Endothelial cell of umbilical vein (primary cell): ENCODE measurements at regions not wholly inside any gene's neighbourhood (a gene's known extent, or its start where the extent isn't known, plus 50 kb on each side); places are given as distances from the start of the nearest gene placed in this dataset.

Experiments used
- BruUV-seq: library from RNA; stranded (reverse); fragments of 400-500 nt; replicated peaks from 2 replicates; lab custom pipeline; 2021; lab: Mats Ljungman, UMichigan
- CTCF ChIA-PET: fragments of 300-600, 350-600 bp; sonication (Branson Sonifier 250); formaldehyde crosslinking; loops from one replicate; lab custom pipeline; 2021; ENCODE audit warnings: antibody characterized with exemption, inconsistent platforms; lab: Charles Lee
- POLR2A ChIA-PET: fragments of 300-600, 350-600 bp; sonication (Branson Sonifier 250); formaldehyde crosslinking; loops from one replicate; lab custom pipeline; 2021; ENCODE audit warnings: antibody characterized with exemption, inconsistent platforms; lab: Charles Lee
- DNase-seq: peaks from one replicate; pipeline ENCODE4 v3.0.0-alpha.2; 2011; ENCODE audit warnings: low read depth, low spot score
- FAIRE-seq: peaks from 2 replicates; lab custom pipeline; 2011; peaks lifted over from hg19 to GRCh38; lab: Jason Lieb, UNC
- H2AFZ ChIP-seq: 2 replicates; pipeline ENCODE4 v1.6.0; 2012; ENCODE audit warnings: low read depth, low read length, control low read depth, inconsistent platforms
- H3K27ac ChIP-seq: 2 replicates; pipeline ENCODE4 v1.5.1; 2011; ENCODE audit warnings: low read depth, mild to moderate bottlenecking, control low read depth, low read length, moderate library complexity; ENCODE audit not compliant: insufficient read depth
- H3K27me3 ChIP-seq, 2 experiments: 2 replicates each; pipeline versions ENCODE4 v1.6.0 to v1.6.1; 2011; ENCODE audit warnings: low read length in 2 of 2, mixed read lengths in 1 of 2; ENCODE audit not compliant: control insufficient read depth in 2 of 2, insufficient read depth in 2 of 2
- H3K36me3 ChIP-seq, 2 experiments: 2 replicates in 1 of 2; 3 replicates in 1 of 2; pipeline ENCODE4 v1.5.1; 2011; ENCODE audit warnings: low read length in 2 of 2, mild to moderate bottlenecking in 1 of 2, moderate library complexity in 1 of 2; ENCODE audit not compliant: control insufficient read depth in 2 of 2, insufficient read depth in 2 of 2; ENCODE audit errors: extremely low read depth in 1 of 2
- H3K4me1 ChIP-seq: 3 replicates; pipeline ENCODE4 v1.5.1; 2011; ENCODE audit warnings: mild to moderate bottlenecking, low read length; ENCODE audit not compliant: control insufficient read depth, insufficient read depth; ENCODE audit errors: extremely low read depth
- H3K4me2 ChIP-seq: 2 replicates; pipeline ENCODE4 v1.6.1; 2011; ENCODE audit warnings: low read length, control low read depth, mixed read lengths; ENCODE audit not compliant: insufficient read depth
- H3K4me3 ChIP-seq, 3 experiments: fragments of 200-600 bp in 1 of 3; sonication (generic), shearing (Covaris generic) in 1 of 3; replicated peaks in 1 of 3; 2 replicates each; pipeline ENCODE4 v1.5.1; 2011 to 2016; ENCODE audit warnings: control low read depth in 3 of 3, low read length in 3 of 3, mild to moderate bottlenecking in 2 of 3, inconsistent platforms in 1 of 3, low read depth in 1 of 3, moderate library complexity in 1 of 3; ENCODE audit not compliant: insufficient read depth in 1 of 3
- H3K79me2 ChIP-seq: 2 replicates; pipeline ENCODE4 v1.6.0; 2012; ENCODE audit warnings: low read length, inconsistent platforms; ENCODE audit not compliant: control insufficient read depth, insufficient read depth
- H3K9ac ChIP-seq: replicated peaks from 2 replicates; pipeline ENCODE3; 2011; ENCODE audit warnings: low read length, control low read depth; ENCODE audit not compliant: insufficient read depth; ENCODE audit errors: extremely low read depth
- H3K9me1 ChIP-seq: replicated peaks from 3 replicates; pipeline ENCODE4 v1.6.0; 2011; ENCODE audit warnings: mild to moderate bottlenecking, low read length; ENCODE audit not compliant: control insufficient read depth, insufficient read depth; ENCODE audit errors: extremely low read depth
- H3K9me3 ChIP-seq: replicated peaks from 2 replicates; pipeline ENCODE4 v1.5.1; 2012; ENCODE audit warnings: low read length, inconsistent platforms; ENCODE audit not compliant: control insufficient read depth, insufficient read depth
- H4K20me1 ChIP-seq: replicated peaks from 2 replicates; pipeline ENCODE3; 2011; ENCODE audit warnings: mild to moderate bottlenecking, low read length; ENCODE audit not compliant: control insufficient read depth, insufficient read depth; ENCODE audit errors: extremely low read depth
- EZH2 ChIP-seq: IDR thresholded peaks from 2 replicates; pipeline ENCODE4 v1.6.1; 2012; ENCODE audit warnings: borderline replicate concordance, low read depth, mild to moderate bottlenecking, moderate library complexity, low read length, inconsistent platforms; ENCODE audit not compliant: severe bottlenecking
- FOS ChIP-seq: IDR thresholded peaks from 2 replicates; pipeline ENCODE4 v1.6.1; 2011; ENCODE audit warnings: mild to moderate bottlenecking, low read length, moderate library complexity, borderline replicate concordance; ENCODE audit not compliant: insufficient read depth
- GATA2 ChIP-seq: IDR thresholded peaks from 2 replicates; pipeline ENCODE4 v1.7.0; 2011; ENCODE audit warnings: low read depth, mild to moderate bottlenecking, moderate library complexity, mixed read lengths, low read length; ENCODE audit not compliant: insufficient read length, insufficient read depth
- JUN ChIP-seq: IDR thresholded peaks from 2 replicates; pipeline ENCODE4 v1.6.1; 2011; ENCODE audit warnings: borderline replicate concordance, low read depth; ENCODE audit not compliant: insufficient read length, insufficient read depth
- MYC ChIP-seq: IDR thresholded peaks from one replicate; pipeline ENCODE4 v1.6.1; 2011; ENCODE audit warnings: mild to moderate bottlenecking, low read depth, low read length
- POLR2A ChIP-seq: IDR thresholded peaks from 2 replicates; pipeline ENCODE4 v1.6.1; 2012; ENCODE audit warnings: low read depth, mild to moderate bottlenecking, control low read depth, low read length
- POLR2AphosphoS5 ChIP-seq: IDR thresholded peaks from 2 replicates; pipeline ENCODE4 v1.6.1; 2012; ENCODE audit warnings: low read depth, mild to moderate bottlenecking, control low read depth, low read length, moderate library complexity; ENCODE audit not compliant: insufficient read depth
- dilution Hi-C: fragments of 300-500 bp; cut with MboI; formaldehyde crosslinking; loops from one replicate; pipeline ENCODE4 v1.15.0; 2019; ENCODE audit warnings: low sequenced_read_pairs; ENCODE audit not compliant: extremely low pct_ligation_motif_present
- intact Hi-C: fragments of 100-400 bp; cut with micrococcal nuclease; formaldehyde crosslinking; loops from one replicate; pipeline ENCODE4 v1.10.0; 2022
- TF ChIP-seq, protein P1 (sequence below), 2 donors: IDR thresholded peaks; 1 replicate in 1 of 2; 2 replicates in 1 of 2; pipeline ENCODE4 v1.5.1; 2011; ENCODE audit warnings: low read length in 2 of 2, mild to moderate bottlenecking in 2 of 2, moderate library complexity in 2 of 2, control low read depth in 1 of 2, inconsistent platforms in 1 of 2, low read depth in 1 of 2; ENCODE audit not compliant: insufficient read depth in 1 of 2; ENCODE audit errors: extremely low read depth in 1 of 2
- TF ChIP-seq, protein P2 (sequence below): IDR thresholded peaks from 2 replicates; pipeline ENCODE4 v1.6.1; 2011; ENCODE audit not compliant: insufficient read depth, insufficient read length

DNA sequence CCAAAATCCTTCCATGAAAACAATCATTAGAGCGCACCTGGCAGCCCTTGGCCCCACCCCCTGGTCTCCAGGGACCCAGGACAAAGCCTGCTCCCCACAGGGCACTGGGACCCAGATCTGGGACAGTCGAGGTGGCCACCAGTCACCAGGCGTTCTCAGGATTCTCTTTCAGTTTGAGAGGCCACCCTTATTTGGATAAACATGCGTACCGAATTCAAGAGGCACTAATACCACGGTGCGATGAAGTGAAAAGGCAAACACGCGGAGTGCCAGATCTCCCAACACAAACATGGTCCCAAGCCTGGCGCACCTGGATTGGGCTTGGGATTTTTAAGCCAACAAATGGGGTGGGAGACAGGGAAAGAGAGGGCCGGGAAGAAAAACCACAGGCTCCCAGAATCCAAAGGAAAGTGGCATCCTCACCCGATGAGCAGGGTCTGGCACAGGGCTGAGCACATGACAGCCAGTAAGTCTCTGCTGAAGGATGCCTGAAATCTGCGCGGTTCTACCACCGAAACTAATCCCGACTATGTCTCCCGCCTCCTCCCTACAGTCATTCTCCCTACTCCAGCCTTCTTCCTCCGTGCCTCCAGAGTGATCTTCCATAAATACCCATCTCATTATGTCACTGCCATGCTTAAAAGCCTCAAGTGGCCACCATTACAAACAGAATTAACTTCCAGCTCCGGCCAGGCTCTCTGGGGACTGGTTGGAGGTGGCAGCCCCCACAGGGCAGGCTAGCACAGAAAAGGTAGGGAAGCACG, 60.9 kb upstream of the KLHL29 start:
- H3K36me3 ChIP-seq: no peaks in the 10 kb centered on the region
- H3K27ac ChIP-seq: no peak overlapping the region
- DNase-seq (no peak), FAIRE-seq (no peak)
- H3K4me2 ChIP-seq: no peak overlapping the region
- H3K9me3 ChIP-seq: no peaks in the 10 kb centered on the region
- H3K9me1 ChIP-seq: no peaks in the 10 kb centered on the region
- no peak overlapping the region for H3K4me3 ChIP-seq
- CTCF ChIA-PET: interaction anchor here (1.0 kb wide), 1 partner anchor 11 kb away, joined by 3 read pairs; no protein-coding TSS in a partner anchor
- BruUV-seq: no TSS peak
- intact Hi-C loops: no loop called here
- no peaks in the 10 kb centered on the region for H3K79me2 ChIP-seq
- no peaks in the 10 kb centered on the region for H3K27me3 ChIP-seq
- no peaks in the 10 kb centered on the region for H4K20me1 ChIP-seq
- TF ChIP-seq GATA2 (no peak), JUN (no peak), FOS (no peak), POLR2A (no peak), MYC (no peak), EZH2 (no peak), POLR2AphosphoS5 (no peak)
- TF ChIP-seq, protein P1, sequence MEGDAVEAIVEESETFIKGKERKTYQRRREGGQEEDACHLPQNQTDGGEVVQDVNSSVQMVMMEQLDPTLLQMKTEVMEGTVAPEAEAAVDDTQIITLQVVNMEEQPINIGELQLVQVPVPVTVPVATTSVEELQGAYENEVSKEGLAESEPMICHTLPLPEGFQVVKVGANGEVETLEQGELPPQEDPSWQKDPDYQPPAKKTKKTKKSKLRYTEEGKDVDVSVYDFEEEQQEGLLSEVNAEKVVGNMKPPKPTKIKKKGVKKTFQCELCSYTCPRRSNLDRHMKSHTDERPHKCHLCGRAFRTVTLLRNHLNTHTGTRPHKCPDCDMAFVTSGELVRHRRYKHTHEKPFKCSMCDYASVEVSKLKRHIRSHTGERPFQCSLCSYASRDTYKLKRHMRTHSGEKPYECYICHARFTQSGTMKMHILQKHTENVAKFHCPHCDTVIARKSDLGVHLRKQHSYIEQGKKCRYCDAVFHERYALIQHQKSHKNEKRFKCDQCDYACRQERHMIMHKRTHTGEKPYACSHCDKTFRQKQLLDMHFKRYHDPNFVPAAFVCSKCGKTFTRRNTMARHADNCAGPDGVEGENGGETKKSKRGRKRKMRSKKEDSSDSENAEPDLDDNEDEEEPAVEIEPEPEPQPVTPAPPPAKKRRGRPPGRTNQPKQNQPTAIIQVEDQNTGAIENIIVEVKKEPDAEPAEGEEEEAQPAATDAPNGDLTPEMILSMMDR (IDR thresholded peaks at IDR 0.05; ENCODE audit: extremely low read depth in 1 of 2, insufficient read depth in 1 of 2, low read depth in 1 of 2, low read length in 2 of 2): no peak
- TF ChIP-seq, protein P2, sequence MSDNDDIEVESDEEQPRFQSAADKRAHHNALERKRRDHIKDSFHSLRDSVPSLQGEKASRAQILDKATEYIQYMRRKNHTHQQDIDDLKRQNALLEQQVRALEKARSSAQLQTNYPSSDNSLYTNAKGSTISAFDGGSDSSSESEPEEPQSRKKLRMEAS: no peak
- dilution Hi-C loops: no loop called here
- H3K4me1 ChIP-seq: no peaks in the 10 kb centered on the region
- H2AFZ ChIP-seq: no peak overlapping the region
- H3K9ac ChIP-seq: no peak overlapping the region
- POLR2A ChIA-PET: no interaction called here
